Stomach (tissue), 8 donors: ENCODE measurements at regions not wholly inside any gene's neighbourhood (a gene's known extent, or its start where the extent isn't known, plus 50 kb on each side); places are given as distances from the start of the nearest gene placed in this dataset.

Experiments used
- DNase-seq, 2 donors: peaks; one replicate each; pipeline versions ENCODE4 v3.0.0 to v3.0.0-alpha.2; 2013 to 2019
- H3K27ac ChIP-seq, 5 donors: fragments of 200-600 bp in 4 of 5; sonication (generic) in 4 of 5; one replicate each; pipeline ENCODE4 v1.5.1; 2013 to 2019; ENCODE audit warnings: mild to moderate bottlenecking in 1 of 5, moderate library complexity in 1 of 5
- H3K27me3 ChIP-seq, 3 donors: fragments of 200-600 bp; sonication (generic); one replicate each; pipeline ENCODE4 v1.5.1; 2017 to 2019; ENCODE audit warnings: mixed run types in 1 of 3
- H3K36me3 ChIP-seq, 4 donors: fragments of 200-600 bp; sonication (generic); 1 replicate in 3 of 4; 2 replicates in 1 of 4; pipeline ENCODE4 v1.5.1; 2016 to 2019
- H3K4me1 ChIP-seq, 4 donors: fragments of 200-600 bp; sonication (generic); one replicate each; pipeline ENCODE4 v1.5.1; 2016 to 2019
- H3K4me3 ChIP-seq, 4 donors: fragments of 200-600 bp; sonication (generic) in 3 of 4; one replicate each; pipeline ENCODE4 v1.5.1; 2016 to 2019; ENCODE audit warnings: mild to moderate bottlenecking in 1 of 4
- H3K9me3 ChIP-seq, 4 donors: fragments of 200-600 bp; sonication (generic); one replicate each; pipeline ENCODE4 v1.5.1; 2016 to 2019
- EP300 ChIP-seq: sonication (generic); formaldehyde crosslinking; IDR thresholded peaks from one replicate; pipeline ENCODE4 v1.6.1; 2017; ENCODE audit warnings: antibody characterized with exemption
- POLR2A ChIP-seq, 4 donors: fragments of 450-650 bp; IDR thresholded peaks; one replicate each; pipeline ENCODE4 v1.6.1; 2016; ENCODE audit warnings: antibody characterized with exemption in 4 of 4, control low read depth in 2 of 4, mild to moderate bottlenecking in 1 of 4, moderate library complexity in 1 of 4
- POLR2AphosphoS5 ChIP-seq, 3 donors: sonication (generic); formaldehyde crosslinking; IDR thresholded peaks; one replicate each; pipeline ENCODE4 v1.6.1; 2016; ENCODE audit warnings: antibody characterized with exemption in 3 of 3
- WGBS, 5 donors: extraction: QIAGEN DNeasy Blood & Tissue Kit in 3 of 5; methylation state at CpG; one replicate each; pipeline versions ENCODE4 v1.1.5 to v1.1.7; 2013 to 2018; 5-methylcytosine and 5-hydroxymethylcytosine counted together
- intact Hi-C: fragments of 100-400 bp; cut with DNase I; formaldehyde crosslinking; loops from one replicate; pipeline ENCODE4 v1.15.1; 2023; ENCODE audit warnings: low total_unique reads
- TF ChIP-seq, protein P1 (sequence below), 7 experiments: fragments of 450-650 bp in 4 of 7; fragments of 200-600 bp in 3 of 7; sonication (generic) in 3 of 7; IDR thresholded peaks; one replicate each; pipeline ENCODE4 v1.5.1; 2016 to 2019; ENCODE audit warnings: antibody characterized with exemption in 7 of 7, control low read depth in 2 of 7, mild to moderate bottlenecking in 1 of 7
- donor health status: healthy with polysubstance abuse.
- donor health status: Bipolar disorder and iron deficiency.
- donor health status: healthy.

DNA sequence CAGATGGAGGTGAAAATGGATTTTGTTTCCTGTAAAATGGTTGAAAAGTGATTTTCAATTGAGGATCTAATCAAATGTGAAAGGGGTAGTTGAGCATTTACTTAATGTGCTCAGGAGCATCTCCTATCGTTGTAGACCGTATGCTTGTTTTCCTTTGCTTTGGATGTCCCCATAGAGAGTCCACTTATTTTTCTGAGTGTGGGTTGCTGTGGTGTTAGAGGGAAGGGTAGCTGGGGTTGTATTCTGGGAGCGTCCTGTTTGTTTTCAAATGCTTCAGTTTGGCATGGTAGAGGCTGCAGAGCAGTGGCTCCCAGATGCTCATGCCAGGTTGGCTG, 154.1 kb downstream of the MAT2B start:
- Histone ChIP-seq H3K36me3 (no peaks in the 10 kb centered on the region), H3K27ac (no peak overlapping the region), H3K4me1 (no peaks in the 10 kb centered on the region), H3K4me3 (no peak overlapping the region), H3K9me3 (no peaks in the 10 kb centered on the region), H3K27me3 (no peaks in the 10 kb centered on the region)
- no peak for DNase-seq
- intact Hi-C loops: no loop called here
- WGBS, 5 donors: 55 to 60% (median 56%) methylated on average over 3 of the region's 3 CpGs
- TF ChIP-seq POLR2A (IDR thresholded peaks at IDR 0.05): no peak
- TF ChIP-seq EP300: no peak
- TF ChIP-seq, protein P1, sequence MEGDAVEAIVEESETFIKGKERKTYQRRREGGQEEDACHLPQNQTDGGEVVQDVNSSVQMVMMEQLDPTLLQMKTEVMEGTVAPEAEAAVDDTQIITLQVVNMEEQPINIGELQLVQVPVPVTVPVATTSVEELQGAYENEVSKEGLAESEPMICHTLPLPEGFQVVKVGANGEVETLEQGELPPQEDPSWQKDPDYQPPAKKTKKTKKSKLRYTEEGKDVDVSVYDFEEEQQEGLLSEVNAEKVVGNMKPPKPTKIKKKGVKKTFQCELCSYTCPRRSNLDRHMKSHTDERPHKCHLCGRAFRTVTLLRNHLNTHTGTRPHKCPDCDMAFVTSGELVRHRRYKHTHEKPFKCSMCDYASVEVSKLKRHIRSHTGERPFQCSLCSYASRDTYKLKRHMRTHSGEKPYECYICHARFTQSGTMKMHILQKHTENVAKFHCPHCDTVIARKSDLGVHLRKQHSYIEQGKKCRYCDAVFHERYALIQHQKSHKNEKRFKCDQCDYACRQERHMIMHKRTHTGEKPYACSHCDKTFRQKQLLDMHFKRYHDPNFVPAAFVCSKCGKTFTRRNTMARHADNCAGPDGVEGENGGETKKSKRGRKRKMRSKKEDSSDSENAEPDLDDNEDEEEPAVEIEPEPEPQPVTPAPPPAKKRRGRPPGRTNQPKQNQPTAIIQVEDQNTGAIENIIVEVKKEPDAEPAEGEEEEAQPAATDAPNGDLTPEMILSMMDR (IDR thresholded peaks at IDR 0.05): no peak
- no peak for TF ChIP-seq POLR2AphosphoS5 (IDR thresholded peaks at IDR 0.05)

DNA sequence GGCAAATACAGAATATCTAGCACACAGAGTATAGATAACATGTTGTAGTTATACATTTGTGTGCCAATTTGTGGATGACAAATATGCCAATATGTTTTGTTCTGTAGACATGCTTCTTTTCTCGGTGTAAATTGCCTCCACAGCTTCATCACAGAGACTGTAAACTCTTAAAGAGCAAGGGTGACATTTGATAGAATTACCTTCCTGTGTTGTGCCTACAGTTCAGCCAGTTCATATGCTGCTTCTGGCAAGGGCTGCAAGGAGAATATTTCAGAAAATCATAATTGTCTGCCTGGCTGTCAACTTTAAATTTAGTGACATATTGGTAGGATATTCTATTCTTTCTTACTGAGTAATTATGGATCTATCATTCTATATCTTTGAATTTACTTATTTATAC, 155.1 kb downstream of the MAT2B start:
- Histone ChIP-seq H3K4me1 (no peaks in the 10 kb centered on the region), H3K27ac (no peak overlapping the region), H3K9me3 (no peaks in the 10 kb centered on the region), H3K27me3 (no peaks in the 10 kb centered on the region), H3K4me3 (no peak overlapping the region), H3K36me3 (no peaks in the 10 kb centered on the region)
- TF ChIP-seq POLR2AphosphoS5 (IDR thresholded peaks at IDR 0.05) (no peak), EP300 (no peak), POLR2A (IDR thresholded peaks at IDR 0.05) (no peak)
- TF ChIP-seq, protein P1 (IDR thresholded peaks at IDR 0.05): no peak
- no peak for DNase-seq
- 62 to 76% (median 69%) methylated on average over 1 of the region's 1 CpG for WGBS, 5 donors
- intact Hi-C loops: no loop called here

DNA sequence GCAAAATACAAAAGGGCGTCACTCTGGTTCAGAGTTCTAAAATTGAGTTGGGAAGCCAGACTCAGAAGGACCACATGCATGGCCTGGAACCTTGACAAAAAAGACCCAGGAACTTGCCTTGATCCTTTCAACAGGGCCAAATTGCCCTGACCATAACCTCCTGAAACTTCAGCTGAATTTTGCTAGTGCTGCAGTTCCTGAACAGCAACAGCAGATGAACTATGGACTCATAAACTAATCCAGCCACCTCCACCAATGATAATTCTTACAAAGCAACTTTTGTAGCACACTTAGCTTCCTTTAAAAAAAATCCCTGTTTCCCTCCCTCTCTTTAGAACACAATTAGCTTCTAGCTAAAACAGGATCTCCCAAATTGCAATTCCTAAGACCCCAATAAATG, 155.9 kb downstream of the MAT2B start:
- H3K27me3 ChIP-seq: no peaks in the 10 kb centered on the region
- H3K36me3 ChIP-seq: no peaks in the 10 kb centered on the region
- H3K4me3 ChIP-seq: no peak overlapping the region
- peak in 1 of 2 donors; percentile 17 for DNase-seq
- WGBS, 5 donors: 65 to 100% (median 81%) methylated on average over 1 of the region's 1 CpG
- H3K9me3 ChIP-seq: no peaks in the 10 kb centered on the region
- no peak for TF ChIP-seq POLR2AphosphoS5 (IDR thresholded peaks at IDR 0.05)
- no peak for TF ChIP-seq EP300
- TF ChIP-seq, protein P1 (IDR thresholded peaks at IDR 0.05): no peak
- TF ChIP-seq POLR2A (IDR thresholded peaks at IDR 0.05): no peak
- intact Hi-C loops: no loop called here
- H3K4me1 ChIP-seq: no peaks in the 10 kb centered on the region
- H3K27ac ChIP-seq: no peak overlapping the region

DNA sequence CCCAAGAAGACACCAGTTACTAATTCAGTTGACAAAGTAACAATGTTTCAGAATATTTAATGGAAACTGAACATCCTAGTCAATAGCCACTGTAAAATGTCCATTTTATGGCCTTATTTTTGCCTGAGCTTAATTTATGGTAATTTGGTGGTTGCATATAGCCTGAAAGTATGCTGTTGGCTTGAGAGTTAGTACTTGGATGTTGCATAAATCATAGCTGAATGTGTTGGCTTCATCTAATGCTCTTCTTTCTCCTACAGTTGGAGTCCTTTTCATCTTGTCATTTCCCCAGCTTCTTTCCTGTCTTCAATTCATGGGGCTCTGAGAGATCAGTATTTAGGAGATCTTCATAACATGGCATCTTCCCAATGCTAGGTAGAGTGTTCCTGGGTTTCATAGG, 164.6 kb downstream of the MAT2B start:
- intact Hi-C loops: no loop called here
- no peak for DNase-seq
- H3K9me3 ChIP-seq: no peaks in the 10 kb centered on the region
- no peak for TF ChIP-seq EP300
- TF ChIP-seq POLR2A (IDR thresholded peaks at IDR 0.05): no peak
- TF ChIP-seq POLR2AphosphoS5 (IDR thresholded peaks at IDR 0.05): no peak
- TF ChIP-seq, protein P1 (IDR thresholded peaks at IDR 0.05): no peak
- no peak overlapping the region for H3K27ac ChIP-seq
- no peaks in the 10 kb centered on the region for H3K4me1 ChIP-seq
- H3K4me3 ChIP-seq: no peak overlapping the region
- no peaks in the 10 kb centered on the region for H3K36me3 ChIP-seq
- no peaks in the 10 kb centered on the region for H3K27me3 ChIP-seq

DNA sequence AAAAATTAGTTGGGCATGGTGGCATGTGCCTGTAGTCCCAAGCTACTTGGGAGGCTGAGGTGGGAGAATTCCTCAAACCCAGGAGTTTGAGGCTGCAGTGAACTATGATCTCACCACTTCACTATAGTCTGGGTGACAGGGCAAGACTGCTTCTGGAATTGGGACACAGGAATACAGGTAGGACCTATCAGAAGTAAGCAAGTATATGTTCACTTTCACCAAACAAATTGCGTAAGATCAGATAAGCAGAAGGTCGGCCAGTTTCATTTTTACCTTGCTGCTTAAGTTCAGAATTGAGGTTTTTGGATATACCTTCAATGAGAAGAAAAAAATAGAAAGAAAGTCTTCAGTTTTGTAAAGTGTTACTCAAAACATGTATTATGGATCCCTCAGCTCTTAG, 171.7 kb downstream of the MAT2B start:
- no peak for TF ChIP-seq EP300
- no peak for TF ChIP-seq POLR2AphosphoS5 (IDR thresholded peaks at IDR 0.05)
- TF ChIP-seq, protein P1 (IDR thresholded peaks at IDR 0.05): no peak
- TF ChIP-seq POLR2A (IDR thresholded peaks at IDR 0.05): no peak
- H3K4me1 ChIP-seq: no peaks in the 10 kb centered on the region
- H3K9me3 ChIP-seq: no peaks in the 10 kb centered on the region
- H3K36me3 ChIP-seq: no peaks in the 10 kb centered on the region
- 56 to 77% (median 58%) methylated on average over 2 of the region's 2 CpGs for WGBS, 5 donors
- H3K27me3 ChIP-seq: no peaks in the 10 kb centered on the region
- H3K4me3 ChIP-seq: no peak overlapping the region
- H3K27ac ChIP-seq: no peak overlapping the region
- no peak for DNase-seq
- intact Hi-C loops: no loop called here
